ENCODE measurements at regions not wholly inside any gene's neighbourhood (a gene's known extent, or its start where the extent isn't known, plus 50 kb on each side); places are given as distances from the start of the nearest gene placed in this dataset.
"Not testable (repeated sequence)": the region's sequence is repeated elsewhere in the genome, so short reads cannot be mapped to it uniquely, and the experiment has no call there.

DNA sequence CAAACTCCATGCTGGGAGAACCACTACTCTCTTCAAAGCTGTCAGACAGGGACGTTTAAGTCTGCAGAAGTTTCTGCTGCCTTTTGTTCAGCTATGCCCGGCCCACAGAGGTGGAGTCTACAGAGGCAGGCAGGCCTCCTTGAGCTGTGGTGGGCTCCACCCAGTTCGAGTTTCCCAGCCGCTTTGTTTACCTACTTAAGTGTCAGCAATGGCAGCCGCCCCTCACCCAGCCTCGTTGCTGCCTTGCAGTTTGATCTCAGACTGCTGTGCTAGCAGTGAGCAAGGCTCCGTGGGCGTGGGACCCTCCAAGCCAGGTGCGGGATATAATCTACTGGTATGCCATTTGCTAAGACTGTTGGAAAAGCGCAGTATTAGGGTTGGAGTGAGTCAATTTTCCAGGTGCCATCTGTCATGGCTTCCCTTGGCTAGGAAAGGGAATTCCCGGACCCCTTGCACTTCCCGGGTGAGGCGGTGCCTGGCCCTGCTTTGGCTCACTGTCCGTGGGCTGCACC is 190.7 kb downstream of the TTC6 start:
- not testable (repeated sequence) for DNase-seq (ENCODE audit: extremely low spot score, unreplicated experiment); H3K27me3 Mint-ChIP-seq; H3K27ac Mint-ChIP-seq; H3K4me3 Mint-ChIP-seq; H3K9me3 Mint-ChIP-seq; H3K4me1 Mint-ChIP-seq (ENCODE audit: unreplicated experiment); H3K36me3 Mint-ChIP-seq

DNA sequence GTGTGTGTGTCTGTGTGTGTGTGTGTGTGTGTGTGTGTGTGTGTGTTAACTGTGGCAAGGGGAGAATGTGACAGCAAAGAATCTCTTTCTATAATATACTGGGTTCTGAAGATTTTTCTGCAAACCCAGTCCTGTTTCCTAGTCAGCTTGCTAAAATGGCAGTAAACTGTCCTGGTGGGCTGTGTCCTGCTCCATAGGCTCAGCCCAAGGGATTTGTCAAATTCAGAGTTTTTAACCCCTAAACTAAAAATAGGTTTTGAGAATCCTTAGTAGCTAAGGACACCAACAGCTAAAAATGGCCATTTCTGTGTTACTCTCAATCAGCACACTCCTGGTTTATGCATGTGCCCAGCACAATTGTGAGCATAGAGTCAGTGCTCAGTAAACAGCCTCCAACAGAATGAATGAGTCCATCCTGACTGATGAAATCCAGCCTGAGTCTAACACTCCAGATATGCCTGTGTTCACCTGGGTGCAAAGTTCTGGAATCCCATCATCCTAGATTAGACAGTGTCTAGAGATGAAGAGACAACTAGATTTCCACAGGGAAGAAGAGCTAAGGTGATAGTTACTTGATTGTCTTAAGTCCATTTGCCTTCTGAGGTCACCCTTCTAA is 192.6 kb downstream of the TTC6 start:
- no peaks in the 10 kb centered on the region for H3K9me3 Mint-ChIP-seq
- H3K27me3 Mint-ChIP-seq = no peaks in the 10 kb centered on the region
- H3K27ac Mint-ChIP-seq = no peak overlapping the region
- H3K36me3 Mint-ChIP-seq = no peaks in the 10 kb centered on the region
- TF ChIP-seq, protein P1, sequence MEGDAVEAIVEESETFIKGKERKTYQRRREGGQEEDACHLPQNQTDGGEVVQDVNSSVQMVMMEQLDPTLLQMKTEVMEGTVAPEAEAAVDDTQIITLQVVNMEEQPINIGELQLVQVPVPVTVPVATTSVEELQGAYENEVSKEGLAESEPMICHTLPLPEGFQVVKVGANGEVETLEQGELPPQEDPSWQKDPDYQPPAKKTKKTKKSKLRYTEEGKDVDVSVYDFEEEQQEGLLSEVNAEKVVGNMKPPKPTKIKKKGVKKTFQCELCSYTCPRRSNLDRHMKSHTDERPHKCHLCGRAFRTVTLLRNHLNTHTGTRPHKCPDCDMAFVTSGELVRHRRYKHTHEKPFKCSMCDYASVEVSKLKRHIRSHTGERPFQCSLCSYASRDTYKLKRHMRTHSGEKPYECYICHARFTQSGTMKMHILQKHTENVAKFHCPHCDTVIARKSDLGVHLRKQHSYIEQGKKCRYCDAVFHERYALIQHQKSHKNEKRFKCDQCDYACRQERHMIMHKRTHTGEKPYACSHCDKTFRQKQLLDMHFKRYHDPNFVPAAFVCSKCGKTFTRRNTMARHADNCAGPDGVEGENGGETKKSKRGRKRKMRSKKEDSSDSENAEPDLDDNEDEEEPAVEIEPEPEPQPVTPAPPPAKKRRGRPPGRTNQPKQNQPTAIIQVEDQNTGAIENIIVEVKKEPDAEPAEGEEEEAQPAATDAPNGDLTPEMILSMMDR (conservative IDR thresholded peaks at IDR 0.05) = no peak
- H3K4me3 Mint-ChIP-seq = no peak overlapping the region
- H3K4me1 Mint-ChIP-seq (ENCODE audit: unreplicated experiment) = no peaks in the 10 kb centered on the region
- DNase-seq (ENCODE audit: extremely low spot score, unreplicated experiment) = no peak

DNA sequence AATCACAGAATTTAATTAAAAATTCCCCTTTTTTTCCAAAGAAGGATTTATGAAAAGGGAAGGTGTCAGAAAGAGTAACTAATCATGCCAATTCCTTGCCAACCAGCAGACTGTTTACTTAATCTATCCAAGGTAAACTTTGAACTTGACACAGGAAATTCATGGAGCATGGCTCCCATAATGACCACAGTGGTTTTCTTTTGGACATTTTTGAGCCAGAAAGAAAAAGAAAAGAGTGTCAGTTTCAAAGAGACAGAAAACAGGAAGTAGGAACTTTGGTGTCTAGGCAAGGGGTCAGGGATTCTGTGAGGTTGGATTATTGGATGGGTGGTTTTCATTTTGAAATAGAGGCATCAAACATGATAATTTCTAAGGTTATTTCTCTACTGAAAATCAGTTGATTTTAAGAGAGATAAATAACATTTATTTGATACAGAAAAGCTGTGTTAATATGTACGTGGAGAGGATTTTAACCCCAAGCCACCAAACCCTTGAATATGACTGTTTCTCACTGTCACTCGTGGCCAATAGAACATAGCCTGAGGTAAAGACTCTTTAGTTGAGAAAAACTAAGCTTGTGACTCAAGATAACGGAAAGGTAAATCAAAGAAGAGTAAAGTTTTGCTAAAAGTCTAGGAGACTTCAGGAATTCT is 196.1 kb downstream of the TTC6 start:
- TF ChIP-seq, protein P1 (conservative IDR thresholded peaks at IDR 0.05) = no peak
- no peaks in the 10 kb centered on the region for H3K36me3 Mint-ChIP-seq
- no peak overlapping the region for H3K4me3 Mint-ChIP-seq
- no peak for DNase-seq (ENCODE audit: extremely low spot score, unreplicated experiment)
- no peak overlapping the region for H3K27ac Mint-ChIP-seq
- no peaks in the 10 kb centered on the region for H3K9me3 Mint-ChIP-seq
- no peaks in the 10 kb centered on the region for H3K27me3 Mint-ChIP-seq
- no peaks in the 10 kb centered on the region for H3K4me1 Mint-ChIP-seq (ENCODE audit: unreplicated experiment)

DNA sequence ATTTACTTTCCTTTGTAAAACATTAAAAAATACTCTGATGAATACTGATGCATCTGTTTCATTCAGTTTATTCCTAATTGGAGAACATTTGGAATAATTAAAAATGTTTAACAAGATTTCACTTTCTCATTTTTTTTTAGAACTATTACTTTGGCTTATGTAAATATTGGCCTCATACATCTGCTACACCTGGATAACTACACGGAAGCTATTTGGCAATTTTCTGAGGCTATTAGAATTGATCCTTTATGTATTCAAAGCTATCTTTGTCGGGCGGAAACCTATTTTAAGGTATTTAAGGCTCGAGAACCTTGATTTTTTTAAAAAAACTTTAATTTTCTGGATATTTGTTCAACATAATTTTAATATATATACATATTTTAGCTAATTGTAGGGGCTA is 196.7 kb downstream of the TTC6 start:
- DNase-seq (ENCODE audit: extremely low spot score, unreplicated experiment) = no peak
- no peaks in the 10 kb centered on the region for H3K36me3 Mint-ChIP-seq
- no peaks in the 10 kb centered on the region for H3K4me1 Mint-ChIP-seq (ENCODE audit: unreplicated experiment)
- H3K4me3 Mint-ChIP-seq = no peak overlapping the region
- TF ChIP-seq, protein P1 (conservative IDR thresholded peaks at IDR 0.05) = no peak
- no peak overlapping the region for H3K27ac Mint-ChIP-seq
- H3K27me3 Mint-ChIP-seq = no peaks in the 10 kb centered on the region
- no peaks in the 10 kb centered on the region for H3K9me3 Mint-ChIP-seq

DNA sequence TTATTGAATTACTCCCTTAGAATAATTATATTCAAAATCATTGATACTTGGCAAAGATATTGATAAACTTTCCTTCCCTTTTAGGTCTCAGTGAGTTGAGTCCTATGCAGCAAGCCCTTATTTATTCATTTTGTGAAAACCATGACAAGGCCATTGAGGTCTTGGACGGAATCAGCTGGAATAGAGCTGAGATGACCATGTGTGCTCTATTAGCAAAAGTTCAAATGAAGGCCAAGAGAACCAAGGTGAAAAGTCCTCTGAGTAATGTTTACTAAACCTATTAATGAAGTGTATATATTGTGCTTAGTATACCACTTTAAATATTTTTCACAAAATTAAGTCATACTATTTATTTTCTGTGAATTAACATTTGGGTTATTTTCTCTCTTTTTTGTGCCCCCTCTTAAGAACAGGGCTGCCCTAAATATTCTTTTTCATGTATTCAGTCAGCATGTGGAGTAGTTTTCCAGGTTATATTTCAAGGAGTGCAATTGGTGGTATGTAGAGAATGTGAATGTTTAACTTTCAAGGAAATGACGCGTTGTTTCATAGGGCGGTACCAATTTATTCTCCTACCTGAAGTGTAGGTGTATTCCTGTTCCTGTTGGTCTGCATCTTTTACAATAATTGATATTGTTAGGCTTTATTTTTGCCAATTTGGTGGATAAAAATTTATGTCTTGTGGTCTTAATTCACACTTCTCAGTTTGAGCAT is 201.4 kb downstream of the TTC6 start:
- TF ChIP-seq, protein P1 (conservative IDR thresholded peaks at IDR 0.05) = no peak
- H3K9me3 Mint-ChIP-seq = no peaks in the 10 kb centered on the region
- H3K27me3 Mint-ChIP-seq = no peaks in the 10 kb centered on the region
- no peak for DNase-seq (ENCODE audit: extremely low spot score, unreplicated experiment)
- H3K4me1 Mint-ChIP-seq (ENCODE audit: unreplicated experiment) = no peaks in the 10 kb centered on the region
- no peak overlapping the region for H3K4me3 Mint-ChIP-seq
- H3K27ac Mint-ChIP-seq = peak overlapping the region; percentile 79
- H3K36me3 Mint-ChIP-seq = no peaks in the 10 kb centered on the region

DNA sequence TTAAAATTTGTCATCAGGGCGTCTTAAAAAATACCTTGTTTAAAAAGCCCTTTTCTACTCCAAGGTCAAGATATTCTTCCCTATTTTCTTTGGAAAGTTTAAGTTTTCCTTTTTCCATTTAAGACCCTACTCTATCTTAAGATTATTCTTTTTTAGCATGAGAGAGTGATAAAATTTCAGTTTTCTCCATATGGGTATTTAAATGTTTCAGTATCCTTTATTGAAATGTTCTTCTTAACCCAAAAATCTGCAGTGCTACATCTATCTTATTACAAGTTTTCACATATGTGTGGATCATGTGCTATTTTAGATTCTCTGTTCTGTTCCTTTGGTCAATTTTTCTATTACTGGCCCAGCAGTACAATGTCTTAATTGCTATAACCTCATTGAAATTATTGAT is 202.2 kb downstream of the TTC6 start:
- Mint-ChIP-seq H3K27me3 (no peaks in the 10 kb centered on the region), H3K4me1 (ENCODE audit: unreplicated experiment) (no peaks in the 10 kb centered on the region), H3K9me3 (no peaks in the 10 kb centered on the region), H3K4me3 (no peak overlapping the region), H3K36me3 (no peaks in the 10 kb centered on the region), H3K27ac (no peak overlapping the region)
- TF ChIP-seq, protein P1 (conservative IDR thresholded peaks at IDR 0.05) = no peak
- no peak for DNase-seq (ENCODE audit: extremely low spot score, unreplicated experiment)

Data from type B pancreatic cell (in vitro differentiated cells).